ENCODE measurements at regions not wholly inside any gene's neighbourhood (a gene's known extent, or its start where the extent isn't known, plus 50 kb on each side); places are given as distances from the start of the nearest gene placed in this dataset.

GRCh38 chr12:107411792-107412535 lies 273.6 kb upstream of the PWP1 start:
- no peak overlapping the region for H3K9ac ChIP-seq (ENCODE audit: insufficient read depth in 1 of 2, low read depth in 2 of 2, low read length in 2 of 2)
- H3K4me1 ChIP-seq (replicated peaks in 1 of 2; ENCODE audit: control insufficient read depth in 2 of 2, insufficient read depth in 2 of 2, low read length in 2 of 2): no peaks in the 10 kb centered on the region
- H3K27me3 ChIP-seq (ENCODE audit: control insufficient read depth in 2 of 2, insufficient read depth in 2 of 2, low read length in 2 of 2): peaks cover 14 to 27% of the 10 kb centered on the region in 2 experiments; a peak in 3 of 5 replicates
- no TSS peak for BruUV-seq (replicated peaks)
- no peak overlapping the region for H3K4me2 ChIP-seq (ENCODE audit: insufficient read depth, low read length)
- 2% methylated on average over 14 of the region's 14 CpGs for WGBS (ENCODE audit: insufficient coverage, low coverage, missing lambda C conversion rate)
- no peak overlapping the region for H3K4me3 ChIP-seq
- in situ Hi-C loops (cut with MboI) (no loop called here), intact Hi-C loops (cut with micrococcal nuclease) (no loop called here)
- ChIA-PET POLR2A (no interaction called here), CTCF (ENCODE audit: low intra/inter-chr PET ratio) (no interaction called here)
- ATAC-seq (no peak), FAIRE-seq (no peak), DNase-seq (ENCODE audit: extremely low read depth in 1 of 4, low spot score in 3 of 4) (no peak)
- H3K36me3 ChIP-seq (ENCODE audit: control insufficient read depth, insufficient read depth, low read length): no peaks in the 10 kb centered on the region
- no peak overlapping the region for H2AFZ ChIP-seq (ENCODE audit: low read depth, low read length)
- H4K20me1 ChIP-seq (replicated peaks; ENCODE audit: control insufficient read depth, insufficient read depth, low read length): no peaks in the 10 kb centered on the region
- no peaks in the 10 kb centered on the region for H3K9me3 ChIP-seq (replicated peaks; ENCODE audit: control insufficient read depth, insufficient read depth, low read depth, low read length)
- H3K27ac ChIP-seq (ENCODE audit: extremely low read depth, low read depth, low read length): no peak overlapping the region
- TF ChIP-seq ESRRA (IDR thresholded peaks at IDR 0.05; ENCODE audit: borderline replicate concordance, low read depth): no peak
- no peaks in the 10 kb centered on the region for H3K9me1 ChIP-seq (ENCODE audit: control insufficient read depth, insufficient read depth, low read length)
- H3K79me2 ChIP-seq (ENCODE audit: control insufficient read depth, insufficient read depth, low read length): no peaks in the 10 kb centered on the region

- ATAC-seq: no peak
- Histone ChIP-seq H3K36me3 (ENCODE audit: control insufficient read depth, insufficient read depth, low read length) (no peaks in the 10 kb centered on the region), H3K79me2 (ENCODE audit: control insufficient read depth, insufficient read depth, low read length) (no peaks in the 10 kb centered on the region), H3K9me1 (ENCODE audit: control insufficient read depth, insufficient read depth, low read length) (no peaks in the 10 kb centered on the region), H3K27me3 (ENCODE audit: control insufficient read depth in 2 of 2, insufficient read depth in 2 of 2, low read length in 2 of 2) (peaks cover 14 to 27% of the 10 kb centered on the region in 2 experiments; a peak in 3 of 5 replicates), H2AFZ (ENCODE audit: low read depth, low read length) (no peak overlapping the region), H3K4me3 (no peak overlapping the region), H3K4me2 (ENCODE audit: insufficient read depth, low read length) (no peak overlapping the region), H4K20me1 (replicated peaks; ENCODE audit: control insufficient read depth, insufficient read depth, low read length) (no peaks in the 10 kb centered on the region; the same call in 1 of the 2 replicates), H3K27ac (ENCODE audit: extremely low read depth, low read depth, low read length) (no peak overlapping the region), H3K9me3 (replicated peaks; ENCODE audit: control insufficient read depth, insufficient read depth, low read depth, low read length) (no peaks in the 10 kb centered on the region), H3K9ac (ENCODE audit: insufficient read depth in 1 of 2, low read depth in 2 of 2, low read length in 2 of 2) (no peak overlapping the region), H3K4me1 (replicated peaks in 1 of 2; ENCODE audit: control insufficient read depth in 2 of 2, insufficient read depth in 2 of 2, low read length in 2 of 2) (no peaks in the 10 kb centered on the region)
- intact Hi-C loops (cut with micrococcal nuclease) (no loop called here), in situ Hi-C loops (cut with MboI) (no loop called here)
- POLR2A ChIA-PET: no interaction called here
- CTCF ChIA-PET (ENCODE audit: low intra/inter-chr PET ratio): no interaction called here
- WGBS (ENCODE audit: insufficient coverage, low coverage, missing lambda C conversion rate): 0% methylated on average over 7 of the region's 7 CpGs
- BruUV-seq (replicated peaks): no TSS peak
- no peak for DNase-seq (ENCODE audit: extremely low read depth in 1 of 4, low spot score in 3 of 4)
- FAIRE-seq: no peak
- TF ChIP-seq RHOXF2B (CRISPR knock-in tag; conservative IDR thresholded peaks at IDR 0.05): no peak
- no peak for TF ChIP-seq ZNF239 (CRISPR knock-in tag; IDR thresholded peaks at IDR 0.05)
These were observed 270.5 kb upstream of the PWP1 start for GRCh38 chr12:107415071-107415470.
